ENCODE measurements at regions not wholly inside any gene's neighbourhood (a gene's known extent, or its start where the extent isn't known, plus 50 kb on each side); places are given as distances from the start of the nearest gene placed in this dataset.

- Histone ChIP-seq H3K4me2 (ENCODE audit: insufficient read depth, low read length) (no peak overlapping the region), H3K27ac (ENCODE audit: low read length) (no peak overlapping the region)
- ATAC-seq (ENCODE audit: insufficient read depth, low read depth): no peak
These were observed 133.4 kb downstream of the CCDC34 start for GRCh38 chr11:27229511-27230191.

DNA sequence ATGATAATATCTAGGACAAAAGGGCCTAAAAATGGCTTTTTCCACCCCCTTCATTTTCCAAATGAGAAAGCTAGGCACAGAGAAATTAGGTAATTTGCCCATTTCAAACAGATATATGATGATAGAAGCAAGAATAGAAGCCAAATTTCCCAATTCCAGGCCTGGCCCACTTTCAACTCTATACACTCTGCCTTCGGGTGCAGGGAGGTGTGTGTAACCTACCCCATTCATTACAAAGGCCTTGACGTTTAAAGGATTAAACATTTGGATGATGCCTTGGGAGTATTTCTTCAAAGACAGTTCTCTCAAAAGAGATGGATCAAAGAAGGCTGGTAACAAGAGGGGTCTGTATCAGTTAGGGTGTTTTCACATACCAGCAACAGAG, 134.1 kb downstream of the CCDC34 start:
- ATAC-seq (ENCODE audit: insufficient read depth, low read depth): no peak
- no peak overlapping the region for H3K27ac ChIP-seq (ENCODE audit: low read length)
- no peak overlapping the region for H3K4me2 ChIP-seq (ENCODE audit: insufficient read depth, low read length)
- H3K4me1 ChIP-seq (ENCODE audit: insufficient read depth, low read length): no peaks in the 10 kb centered on the region
- no peak for TF ChIP-seq EZH2 (IDR thresholded peaks at IDR 0.05; ENCODE audit: borderline replicate concordance, low read depth, low read length, severe bottlenecking)
- no peak for TF ChIP-seq CTCF (IDR thresholded peaks at IDR 0.05; ENCODE audit: borderline replicate concordance, extremely low read depth, low read length, poor library complexity, severe bottlenecking)
- H4K20me1 ChIP-seq (ENCODE audit: insufficient read depth, low read length): no peaks in the 10 kb centered on the region
- H3K9ac ChIP-seq (ENCODE audit: low read depth, low read length): no peak overlapping the region
- H3K4me3 ChIP-seq (ENCODE audit: low read depth in 1 of 2, low read length in 2 of 2): no peak overlapping the region
- no peak for DNase-seq
- H3K79me2 ChIP-seq (ENCODE audit: insufficient read depth, low read length): no peaks in the 10 kb centered on the region
- H3K36me3 ChIP-seq (ENCODE audit: insufficient read depth, low read length): no peaks in the 10 kb centered on the region
- no peaks in the 10 kb centered on the region for H3K27me3 ChIP-seq (ENCODE audit: insufficient read depth, low read length, poor library complexity)
- H2AFZ ChIP-seq (ENCODE audit: low read depth, low read length): no peak overlapping the region
- no peaks in the 10 kb centered on the region for H3K9me3 ChIP-seq (ENCODE audit: insufficient read depth, low read length, severe bottlenecking)

More at GRCh38 chr11:27229511-27230191, 133.4 kb downstream of the CCDC34 start:
- H3K27me3 ChIP-seq (ENCODE audit: insufficient read depth, low read length, poor library complexity): no peaks in the 10 kb centered on the region
- no peak overlapping the region for H2AFZ ChIP-seq (ENCODE audit: low read depth, low read length)
- TF ChIP-seq EZH2 (IDR thresholded peaks at IDR 0.05; ENCODE audit: borderline replicate concordance, low read depth, low read length, severe bottlenecking): no peak
- no peak for TF ChIP-seq CTCF (IDR thresholded peaks at IDR 0.05; ENCODE audit: borderline replicate concordance, extremely low read depth, low read length, poor library complexity, severe bottlenecking)
- H4K20me1 ChIP-seq (ENCODE audit: insufficient read depth, low read length): no peaks in the 10 kb centered on the region
- no peaks in the 10 kb centered on the region for H3K79me2 ChIP-seq (ENCODE audit: insufficient read depth, low read length)
- H3K9me3 ChIP-seq (ENCODE audit: insufficient read depth, low read length, severe bottlenecking): no peaks in the 10 kb centered on the region
- no peaks in the 10 kb centered on the region for H3K4me1 ChIP-seq (ENCODE audit: insufficient read depth, low read length)
- H3K9ac ChIP-seq (ENCODE audit: low read depth, low read length): no peak overlapping the region
- H3K36me3 ChIP-seq (ENCODE audit: insufficient read depth, low read length): no peaks in the 10 kb centered on the region
- no peak overlapping the region for H3K4me3 ChIP-seq (ENCODE audit: low read depth in 1 of 2, low read length in 2 of 2)
- DNase-seq: no peak

DNA sequence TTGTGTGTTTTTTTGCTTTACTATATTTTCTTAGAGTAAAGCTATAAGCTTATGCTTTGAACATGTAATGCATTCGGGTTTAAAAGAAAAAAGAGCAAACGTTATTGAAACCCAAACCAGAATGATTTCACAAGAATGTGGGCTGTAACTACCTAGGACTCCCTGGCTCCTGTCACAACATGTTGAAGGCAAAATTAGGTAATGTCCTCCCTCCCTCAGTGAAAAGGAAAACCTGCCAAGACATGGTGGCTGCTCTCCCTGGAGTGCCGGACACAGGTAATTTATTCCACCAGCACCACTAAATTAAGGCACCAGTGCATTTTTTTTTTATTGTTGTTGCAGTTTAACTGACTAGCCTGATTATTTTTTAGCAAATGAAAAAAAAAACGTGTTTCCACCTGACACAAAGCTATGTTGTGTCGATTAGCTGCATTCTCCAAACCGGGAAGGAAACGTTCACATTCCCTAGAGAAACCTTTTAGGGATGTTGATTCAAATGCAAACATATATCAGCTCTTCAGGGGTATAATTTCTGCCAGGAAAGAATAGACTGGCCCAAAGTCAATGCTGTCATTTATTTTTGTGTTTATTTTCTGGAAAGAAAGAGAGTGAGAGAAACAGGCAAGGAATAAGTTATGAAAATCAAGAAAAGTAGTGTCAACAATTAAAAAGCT, 134.6 kb downstream of the CCDC34 start:
- Histone ChIP-seq H2AFZ (ENCODE audit: low read depth, low read length) (no peak overlapping the region), H3K36me3 (ENCODE audit: insufficient read depth, low read length) (no peaks in the 10 kb centered on the region), H3K4me2 (ENCODE audit: insufficient read depth, low read length) (no peak overlapping the region), H3K9me3 (ENCODE audit: insufficient read depth, low read length, severe bottlenecking) (no peaks in the 10 kb centered on the region), H3K79me2 (ENCODE audit: insufficient read depth, low read length) (no peaks in the 10 kb centered on the region), H3K9ac (ENCODE audit: low read depth, low read length) (no peak overlapping the region), H3K4me1 (ENCODE audit: insufficient read depth, low read length) (no peaks in the 10 kb centered on the region), H3K27me3 (ENCODE audit: insufficient read depth, low read length, poor library complexity) (no peaks in the 10 kb centered on the region), H3K4me3 (ENCODE audit: low read depth in 1 of 2, low read length in 2 of 2) (no peak overlapping the region), H4K20me1 (ENCODE audit: insufficient read depth, low read length) (no peaks in the 10 kb centered on the region), H3K27ac (ENCODE audit: low read length) (no peak overlapping the region)
- DNase-seq: no peak
- no peak for ATAC-seq (ENCODE audit: insufficient read depth, low read depth)
- no peak for TF ChIP-seq CTCF (IDR thresholded peaks at IDR 0.05; ENCODE audit: borderline replicate concordance, extremely low read depth, low read length, poor library complexity, severe bottlenecking)
- TF ChIP-seq EZH2 (IDR thresholded peaks at IDR 0.05; ENCODE audit: borderline replicate concordance, low read depth, low read length, severe bottlenecking): no peak
